HepG2 (cell line): ENCODE measurements at regions not wholly inside any gene's neighbourhood (a gene's known extent, or its start where the extent isn't known, plus 50 kb on each side); places are given as distances from the start of the nearest gene placed in this dataset.
"Not testable (repeated sequence)": the region's sequence is repeated elsewhere in the genome, so short reads cannot be mapped to it uniquely, and the experiment has no call there.

Experiments
- ATAC-seq: fragments of 200-7000 bp; cut with Tn5 transposase; 3 replicates; pipeline ENCODE4 v1.9.1; 2020; ENCODE audit warnings: mild to moderate bottlenecking, moderate library complexity
- BruUV-seq: library from RNA; stranded (reverse); fragments of 400-500 nt; replicated peaks from 2 replicates; lab custom pipeline; 2021; lab: Mats Ljungman, UMichigan
- CTCF ChIA-PET: fragments of 300-600 bp; formaldehyde crosslinking; extraction: SDS; loops from one replicate; lab custom pipeline; 2021; ENCODE audit warnings: low total read pairs, inconsistent platforms, low intra/inter-chr PET ratio; lab: Yijun Ruan, JAX
- POLR2A ChIA-PET: fragments of 350-600 bp; sonication (Branson Sonifier 250); formaldehyde crosslinking; loops from one replicate; lab custom pipeline; 2020; ENCODE audit warnings: antibody characterized with exemption, inconsistent platforms; lab: Yijun Ruan, JAX
- DNase-seq: peaks from one replicate; pipeline ENCODE4 v3.0.0-alpha.2; 2015; ENCODE audit warnings: low spot score
- FAIRE-seq: peaks from 3 replicates; lab custom pipeline; 2011; peaks lifted over from hg19 to GRCh38; lab: Jason Lieb, UNC
- H2AFZ ChIP-seq: one replicate; pipeline ENCODE4 v1.6.1; 2011; ENCODE audit warnings: low read length, inconsistent platforms
- H3K27ac ChIP-seq: fragments of 300-600 bp; 3 replicates; pipeline ENCODE4 v1.8.0; 2011; ENCODE audit warnings: mixed run types, mild to moderate bottlenecking, mixed read lengths, low read length, inconsistent platforms; ENCODE audit not compliant: insufficient read depth; ENCODE audit errors: extremely low read length
- H3K27me3 ChIP-seq, 2 experiments: fragments of 200-600 bp in 1 of 2; 2 replicates in 1 of 2; 3 replicates in 1 of 2; pipeline versions ENCODE4 v1.6.0 to v1.8.0; 2011; ENCODE audit warnings: low read length in 2 of 2, mild to moderate bottlenecking in 2 of 2, moderate library complexity in 2 of 2, inconsistent platforms in 1 of 2; ENCODE audit not compliant: insufficient read depth in 2 of 2, control insufficient read depth in 1 of 2
- H3K36me3 ChIP-seq, 2 experiments: fragments of 200-600 bp in 1 of 2; replicated peaks in 1 of 2; 2 replicates in 1 of 2; 3 replicates in 1 of 2; pipeline versions ENCODE4 v1.5.1 to v1.8.0; 2011; ENCODE audit warnings: low read length in 2 of 2, inconsistent platforms in 1 of 2; ENCODE audit not compliant: insufficient read depth in 2 of 2, control insufficient read depth in 1 of 2
- H3K4me1 ChIP-seq: 2 replicates; pipeline ENCODE4 v1.5.1; 2012; ENCODE audit warnings: low read length, inconsistent platforms; ENCODE audit not compliant: insufficient read depth
- H3K4me2 ChIP-seq: 2 replicates; pipeline ENCODE4 v1.6.0; 2011; ENCODE audit warnings: low read depth, low read length, inconsistent platforms
- H3K4me3 ChIP-seq, 3 experiments: fragments of 200-600 bp in 1 of 3; sonication (generic), shearing (Covaris generic) in 1 of 3; replicated peaks in 1 of 3; 2 replicates each; pipeline ENCODE4 v1.5.1; 2011 to 2016; ENCODE audit warnings: low read length in 3 of 3, inconsistent platforms in 2 of 3, low read depth in 2 of 3, mild to moderate bottlenecking in 2 of 3, control low read depth in 1 of 3, mixed read lengths in 1 of 3; ENCODE audit not compliant: insufficient read depth in 1 of 3
- H3K79me2 ChIP-seq: one replicate; pipeline ENCODE4 v1.6.1; 2011; ENCODE audit warnings: low read length, inconsistent platforms; ENCODE audit not compliant: insufficient read depth
- H3K9ac ChIP-seq: 2 replicates; pipeline ENCODE4 v1.6.0; 2011; ENCODE audit warnings: mild to moderate bottlenecking, low read depth, low read length, inconsistent platforms; ENCODE audit not compliant: insufficient read depth
- H3K9me3 ChIP-seq: 2 replicates; pipeline ENCODE4 v1.5.1; 2012; ENCODE audit warnings: mild to moderate bottlenecking, low read length
- H4K20me1 ChIP-seq: 2 replicates; pipeline ENCODE4 v1.6.0; 2011; ENCODE audit warnings: inconsistent platforms, mild to moderate bottlenecking, low read length, moderate library complexity; ENCODE audit not compliant: insufficient read depth
- CTCF ChIP-seq: sonication (generic); formaldehyde crosslinking; IDR thresholded peaks from 2 replicates; pipeline ENCODE4 v1.5.0; 2020; ENCODE audit warnings: mild to moderate bottlenecking, missing genetic modification reagents, moderate library complexity
- DMAP1 ChIP-seq: IDR thresholded peaks from 2 replicates; pipeline ENCODE4 v1.6.1; 2016
- GATA4 ChIP-seq: sonication (generic); IDR thresholded peaks from 2 replicates; pipeline ENCODE4 v1.6.1; 2016; ENCODE audit warnings: antibody characterized with exemption, low read depth, borderline replicate concordance
- HOXA3 ChIP-seq: sonication (generic); formaldehyde crosslinking; IDR thresholded peaks from 2 replicates; pipeline ENCODE4 v1.5.0; 2020; ENCODE audit warnings: missing genetic modification reagents
- KAT7 ChIP-seq: IDR thresholded peaks from 2 replicates; pipeline ENCODE4 v1.6.1; 2018; ENCODE audit warnings: borderline replicate concordance, missing compliant biosample characterization
- MXD3 ChIP-seq: IDR thresholded peaks from 2 replicates; pipeline ENCODE4 v1.6.1; 2016; ENCODE audit warnings: mild to moderate bottlenecking, missing biosample characterization, missing genetic modification reagents
- STAG1 ChIP-seq: sonication (generic); formaldehyde crosslinking; IDR thresholded peaks from 2 replicates; pipeline ENCODE4 v1.4.0; 2020; ENCODE audit warnings: missing genetic modification reagents
- TCF7 ChIP-seq: sonication (generic); IDR thresholded peaks from 2 replicates; pipeline ENCODE4 v1.6.1; 2016; ENCODE audit warnings: antibody characterized with exemption, low read depth
- ZBTB4 ChIP-seq: sonication (generic); formaldehyde crosslinking; IDR thresholded peaks from 2 replicates; pipeline ENCODE4 v1.4.0; 2020; ENCODE audit warnings: missing genetic modification reagents, mild to moderate bottlenecking, borderline replicate concordance
- ZBTB46 ChIP-seq: sonication (generic); formaldehyde crosslinking; IDR thresholded peaks from 2 replicates; pipeline ENCODE4 v1.4.0; 2020; ENCODE audit warnings: mild to moderate bottlenecking, missing genetic modification reagents, borderline replicate concordance
- ZNF3 ChIP-seq: IDR thresholded peaks from 2 replicates; pipeline ENCODE4 v1.7.0; 2017; ENCODE audit warnings: inconsistent platforms
- ZNF546 ChIP-seq: sonication (generic); formaldehyde crosslinking; conservative IDR thresholded peaks from 2 replicates; pipeline ENCODE4 v1.8.1; 2023; ENCODE audit warnings: mild to moderate bottlenecking, missing genetic modification reagents
- ZNF709 ChIP-seq: sonication (generic); formaldehyde crosslinking; IDR thresholded peaks from 2 replicates; pipeline ENCODE4 v1.5.0; 2020; ENCODE audit warnings: mild to moderate bottlenecking, missing genetic modification reagents
- WGBS: methylation state at CpG from one replicate; pipeline ENCODE4 v1.1.6; 2017; ENCODE audit warnings: low lambda C conversion rate; 5-methylcytosine and 5-hydroxymethylcytosine counted together
- in situ Hi-C: cut with HindIII; loops from 2 replicates; pipeline ENCODE4 v1.10.0; 2017; ENCODE audit warnings: low pct_unique_long_range_greater_than_20kb; ENCODE audit not compliant: extremely low pct_ligation_motif_present
- intact Hi-C: fragments of 100-400 bp; cut with micrococcal nuclease; formaldehyde crosslinking; loops from one replicate; pipeline ENCODE4 v1.10.0; 2022; ENCODE audit not compliant: unreplicated experiment

GRCh38 chr9:78704153-78704552 lies 407.2 kb downstream of the PSAT1 start:
- FAIRE-seq, H3K4me1 ChIP-seq, H3K36me3 ChIP-seq, H3K27ac ChIP-seq, H3K27me3 ChIP-seq, H3K79me2 ChIP-seq, CTCF ChIA-PET, BruUV-seq, H3K4me3 ChIP-seq, H3K9ac ChIP-seq, H4K20me1 ChIP-seq, in situ Hi-C loops, H2AFZ ChIP-seq, H3K9me3 ChIP-seq, H3K4me2 ChIP-seq, POLR2A ChIA-PET: not testable (repeated sequence)
- DNase-seq: peak; percentile 8
- TF ChIP-seq STAG1 (CRISPR knock-in tag): peak; percentile 27
- peak; percentile 59 for TF ChIP-seq CTCF (CRISPR knock-in tag)
- intact Hi-C loops: loop anchor here (1.0 to 10.0 kb wide), 3 partner anchors 102 to 339 kb away; no protein-coding TSS in a partner anchor
- WGBS: 4% methylated on average over 4 of the region's 4 CpGs
- peak; percentile 62 for ATAC-seq

- no peaks in the 10 kb centered on the region for H3K79me2 ChIP-seq
- no peak overlapping the region for H3K4me3 ChIP-seq
- H3K4me2 ChIP-seq: no peak overlapping the region
- no peaks in the 10 kb centered on the region for H3K27me3 ChIP-seq
- no peak overlapping the region for H2AFZ ChIP-seq
- no TSS peak for BruUV-seq
- intact Hi-C loops: loop anchor here (10.0 kb wide), 1 partner anchor 342 kb away; no protein-coding TSS in a partner anchor
- no peak overlapping the region for H3K9ac ChIP-seq
- DNase-seq (no peak), ATAC-seq (no peak), FAIRE-seq (no peak)
- H3K9me3 ChIP-seq: no peaks in the 10 kb centered on the region
- H3K4me1 ChIP-seq: no peaks in the 10 kb centered on the region
- ChIA-PET CTCF (no interaction called here), POLR2A (no interaction called here)
- H4K20me1 ChIP-seq: no peaks in the 10 kb centered on the region
- no peaks in the 10 kb centered on the region for H3K36me3 ChIP-seq
- in situ Hi-C loops: no loop called here
- no peak overlapping the region for H3K27ac ChIP-seq
- WGBS: 43% methylated on average over 3 of the region's 3 CpGs
- TF ChIP-seq ZBTB4 (CRISPR knock-in tag) (no peak), KAT7 (CRISPR knock-in tag) (no peak), DMAP1 (CRISPR knock-in tag) (no peak), TCF7 (no peak), ZBTB46 (no peak), ZNF546 (CRISPR knock-in tag) (no peak), HOXA3 (no peak), ZNF709 (no peak), MXD3 (CRISPR knock-in tag) (no peak), ZNF3 (CRISPR knock-in tag) (no peak), GATA4 (no peak)
These were observed 410.2 kb downstream of the PSAT1 start for GRCh38 chr9:78707080-78707479.
